MCF 10A (cell line): ENCODE measurements at regions not wholly inside any gene's neighbourhood (a gene's known extent, or its start where the extent isn't known, plus 50 kb on each side); places are given as distances from the start of the nearest gene placed in this dataset.

ENCODE experiments used
- BruUV-seq: library from RNA; stranded (reverse); fragments of 400-500 nt; replicated peaks from 2 replicates; lab custom pipeline; 2021; lab: Mats Ljungman, UMichigan
- CTCF ChIA-PET: fragments of 300-600 bp; sonication (Branson Sonifier 250); formaldehyde crosslinking; extraction: SDS; loops from one replicate; lab custom pipeline; 2021; ENCODE audit warnings: antibody characterized with exemption, inconsistent platforms; lab: Yijun Ruan, JAX
- POLR2A ChIA-PET: fragments of 300-600, 350-650 bp; sonication (Branson Sonifier 250); formaldehyde crosslinking; extraction: SDS; loops from one replicate; lab custom pipeline; 2020; ENCODE audit warnings: antibody characterized with exemption, inconsistent platforms; lab: Yijun Ruan, JAX
- DNase-seq: peaks from one replicate; pipeline ENCODE4 v3.0.0-alpha.2; 2018; ENCODE audit not compliant: unreplicated experiment
- H3K27ac Mint-ChIP-seq: one replicate; pipeline ENCODE4 v1.8.0; 2022; ENCODE audit warnings: mild to moderate bottlenecking, low read depth, mixed read lengths; ENCODE audit not compliant: unreplicated experiment
- H3K27me3 Mint-ChIP-seq: one replicate; pipeline ENCODE4 v1.8.0; 2022; ENCODE audit warnings: mixed read lengths; ENCODE audit not compliant: insufficient read depth, unreplicated experiment
- H3K36me3 Mint-ChIP-seq: one replicate; pipeline ENCODE4 v1.8.0; 2022; ENCODE audit warnings: mild to moderate bottlenecking, moderate library complexity, mixed read lengths; ENCODE audit not compliant: insufficient read depth, unreplicated experiment
- H3K4me1 Mint-ChIP-seq: one replicate; pipeline ENCODE4 v1.8.0; 2022; ENCODE audit warnings: mixed read lengths; ENCODE audit not compliant: insufficient read depth, unreplicated experiment
- H3K4me3 Mint-ChIP-seq: one replicate; pipeline ENCODE4 v1.8.0; 2022; ENCODE audit warnings: mild to moderate bottlenecking, moderate library complexity, mixed read lengths; ENCODE audit not compliant: unreplicated experiment
- H3K9me3 Mint-ChIP-seq: one replicate; pipeline ENCODE4 v1.8.0; 2022; ENCODE audit warnings: mixed read lengths; ENCODE audit not compliant: unreplicated experiment
- intact Hi-C: fragments of 100-400 bp; cut with micrococcal nuclease; formaldehyde crosslinking; loops from 2 replicates; pipeline ENCODE4 v1.14.1; 2022
- TF ChIP-seq, protein P1 (sequence below): fragments of 200-600 bp; IDR thresholded peaks from one replicate; pipeline ENCODE4 v1.8.0; 2022; ENCODE audit warnings: antibody characterized with exemption, mild to moderate bottlenecking; ENCODE audit not compliant: unreplicated experiment

DNA sequence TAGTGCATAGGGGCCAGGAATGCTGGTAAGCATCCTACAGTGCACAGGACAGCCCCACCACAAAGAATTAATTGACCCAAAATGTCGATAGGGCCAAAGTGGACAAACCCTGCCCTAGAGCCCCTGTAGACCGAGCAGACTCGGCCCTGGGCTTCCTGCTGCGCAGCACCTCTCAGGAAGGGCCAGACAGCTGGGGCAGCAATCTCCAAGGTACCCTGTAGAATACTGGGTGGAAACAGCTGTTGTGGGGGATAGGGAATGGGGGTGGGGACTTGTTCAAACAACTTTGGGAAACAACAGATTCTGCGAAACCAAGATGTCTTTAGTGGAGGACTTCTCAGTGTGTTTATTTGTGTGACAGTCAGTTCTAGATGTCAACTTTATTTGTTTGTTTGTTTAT, 67.1 kb downstream of the MRPL46 start:
- intact Hi-C loops, result no loop called here
- TF ChIP-seq, protein P1, sequence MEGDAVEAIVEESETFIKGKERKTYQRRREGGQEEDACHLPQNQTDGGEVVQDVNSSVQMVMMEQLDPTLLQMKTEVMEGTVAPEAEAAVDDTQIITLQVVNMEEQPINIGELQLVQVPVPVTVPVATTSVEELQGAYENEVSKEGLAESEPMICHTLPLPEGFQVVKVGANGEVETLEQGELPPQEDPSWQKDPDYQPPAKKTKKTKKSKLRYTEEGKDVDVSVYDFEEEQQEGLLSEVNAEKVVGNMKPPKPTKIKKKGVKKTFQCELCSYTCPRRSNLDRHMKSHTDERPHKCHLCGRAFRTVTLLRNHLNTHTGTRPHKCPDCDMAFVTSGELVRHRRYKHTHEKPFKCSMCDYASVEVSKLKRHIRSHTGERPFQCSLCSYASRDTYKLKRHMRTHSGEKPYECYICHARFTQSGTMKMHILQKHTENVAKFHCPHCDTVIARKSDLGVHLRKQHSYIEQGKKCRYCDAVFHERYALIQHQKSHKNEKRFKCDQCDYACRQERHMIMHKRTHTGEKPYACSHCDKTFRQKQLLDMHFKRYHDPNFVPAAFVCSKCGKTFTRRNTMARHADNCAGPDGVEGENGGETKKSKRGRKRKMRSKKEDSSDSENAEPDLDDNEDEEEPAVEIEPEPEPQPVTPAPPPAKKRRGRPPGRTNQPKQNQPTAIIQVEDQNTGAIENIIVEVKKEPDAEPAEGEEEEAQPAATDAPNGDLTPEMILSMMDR, result no peak
- POLR2A ChIA-PET, result no interaction called here

DNA sequence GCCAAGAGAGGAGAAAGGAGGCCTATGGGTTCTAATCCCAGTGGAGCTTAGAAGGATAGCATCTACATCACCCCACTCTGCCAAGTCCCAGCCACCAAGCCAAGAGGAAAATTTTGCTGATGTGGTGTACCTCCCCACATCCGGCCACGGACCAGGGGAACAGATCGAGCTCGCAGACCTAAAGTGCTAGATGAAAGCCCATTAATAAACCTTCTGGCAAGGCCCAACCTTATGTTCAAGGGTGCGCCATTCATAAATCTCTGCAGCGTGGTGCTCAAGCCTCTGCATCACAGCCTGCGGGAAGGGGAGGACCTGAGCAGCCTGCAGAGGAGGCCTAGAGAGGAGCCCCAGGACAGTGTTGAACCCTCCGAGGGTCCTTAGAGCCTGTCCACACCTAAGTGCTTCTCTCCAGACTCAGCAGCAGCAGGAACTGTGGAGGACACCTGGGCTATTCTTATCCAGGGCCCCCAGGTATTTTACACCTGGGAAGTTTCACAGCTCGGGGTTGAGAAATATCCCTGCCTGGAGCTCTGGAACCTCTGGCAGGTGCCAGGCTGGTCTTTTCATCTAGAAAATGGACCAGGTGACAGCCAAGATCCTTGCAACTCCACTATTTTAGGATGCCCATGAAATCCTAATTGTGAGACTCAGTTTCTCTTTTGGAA, 68.0 kb downstream of the MRPL46 start:
- H3K4me1 Mint-ChIP-seq, result no peaks in the 10 kb centered on the region
- POLR2A ChIA-PET, result no interaction called here
- BruUV-seq, result no TSS peak
- DNase-seq, result no peak
- no peaks in the 10 kb centered on the region for H3K9me3 Mint-ChIP-seq
- no peaks in the 10 kb centered on the region for H3K36me3 Mint-ChIP-seq
- TF ChIP-seq, protein P1, result no peak
- no peak overlapping the region for H3K27ac Mint-ChIP-seq
- H3K4me3 Mint-ChIP-seq, result no peak overlapping the region
- CTCF ChIA-PET, result interaction anchor here (1.0 kb wide), 1 partner anchor 1483 kb away, joined by 4 read pairs; no protein-coding TSS in a partner anchor
- intact Hi-C loops, result no loop called here
- peaks cover 9% of the 10 kb centered on the region for H3K27me3 Mint-ChIP-seq

More for the DNA sequence above, 67.1 kb downstream of the MRPL46 start:
- peaks cover 15% of the 10 kb centered on the region for H3K27me3 Mint-ChIP-seq
- CTCF ChIA-PET, result no interaction called here
- no TSS peak for BruUV-seq
- no peaks in the 10 kb centered on the region for H3K4me1 Mint-ChIP-seq
- H3K36me3 Mint-ChIP-seq, result no peaks in the 10 kb centered on the region
- no peak overlapping the region for H3K27ac Mint-ChIP-seq
- H3K4me3 Mint-ChIP-seq, result no peak overlapping the region
- H3K9me3 Mint-ChIP-seq, result no peaks in the 10 kb centered on the region
- DNase-seq, result no peak

DNA sequence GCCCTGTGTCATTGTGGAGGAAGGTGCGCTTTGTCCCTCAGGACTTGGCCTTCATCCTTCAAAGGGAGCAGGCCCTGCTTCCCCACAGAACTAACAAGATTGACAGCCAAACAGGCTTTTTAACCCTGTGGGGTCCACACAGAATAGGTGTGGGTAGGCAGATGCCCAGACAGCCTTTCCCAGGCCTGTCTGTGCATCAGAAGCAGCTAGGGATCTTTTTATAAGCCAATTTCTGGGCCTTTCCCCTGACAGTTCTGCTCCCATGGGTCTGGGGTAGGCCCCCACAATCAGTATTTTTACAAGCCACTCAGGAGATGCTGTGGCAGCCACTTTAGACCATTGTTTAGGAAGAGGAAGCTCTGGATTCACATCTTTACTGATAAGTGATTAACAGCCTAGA, 69.2 kb downstream of the MRPL46 start:
- ChIA-PET POLR2A (no interaction called here), CTCF (interaction anchor here (0.7 to 1.0 kb wide), 3 partner anchors 54 to 1482 kb away, joined by 3 to 4 read pairs (median 3); no protein-coding TSS in a partner anchor)
- intact Hi-C loops, result no loop called here
- no TSS peak for BruUV-seq
- TF ChIP-seq, protein P1, result no peak
- no peak for DNase-seq
- H3K4me1 Mint-ChIP-seq, result no peaks in the 10 kb centered on the region
- no peak overlapping the region for H3K27ac Mint-ChIP-seq
- no peaks in the 10 kb centered on the region for H3K9me3 Mint-ChIP-seq
- no peaks in the 10 kb centered on the region for H3K27me3 Mint-ChIP-seq
- H3K4me3 Mint-ChIP-seq, result no peak overlapping the region
- no peaks in the 10 kb centered on the region for H3K36me3 Mint-ChIP-seq

DNA sequence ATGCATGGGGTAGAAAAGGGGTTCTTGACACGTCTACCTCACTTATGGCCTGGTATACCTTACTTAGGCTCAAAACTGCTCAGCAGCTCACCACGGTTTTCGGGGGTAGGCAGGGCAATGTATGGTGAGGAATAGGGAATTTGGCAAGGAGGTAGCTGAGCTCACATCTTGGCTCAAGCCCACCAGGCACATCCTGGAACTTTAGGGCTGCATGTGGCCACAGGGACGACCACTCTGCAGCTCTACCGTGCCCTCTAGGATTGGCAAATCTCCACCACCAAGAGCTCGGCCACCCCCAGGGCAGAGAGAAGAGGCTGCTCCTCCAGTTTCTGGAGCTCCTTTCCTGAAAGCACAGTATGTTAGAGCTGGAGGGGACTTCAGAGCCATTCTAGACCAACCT, 69.7 kb downstream of the MRPL46 start:
- Mint-ChIP-seq H3K4me1 (no peaks in the 10 kb centered on the region), H3K4me3 (no peak overlapping the region), H3K36me3 (no peaks in the 10 kb centered on the region), H3K9me3 (no peaks in the 10 kb centered on the region), H3K27ac (no peak overlapping the region), H3K27me3 (no peaks in the 10 kb centered on the region)
- BruUV-seq, result no TSS peak
- POLR2A ChIA-PET, result no interaction called here
- intact Hi-C loops, result no loop called here
- DNase-seq, result no peak
- TF ChIP-seq, protein P1, result no peak
- CTCF ChIA-PET, result interaction anchor here (0.7 to 1.1 kb wide), 2 partner anchors 47 to 461 kb away, joined by 3 to 4 read pairs; no protein-coding TSS in a partner anchor
